Ishikawa (cell line): ENCODE measurements at regions not wholly inside any gene's neighbourhood (a gene's known extent, or its start where the extent isn't known, plus 50 kb on each side); places are given as distances from the start of the nearest gene placed in this dataset.

Source experiments
- CEBPB ChIP-seq: IDR thresholded peaks from 2 replicates; pipeline ENCODE4 v1.6.1; 2012
- CREB1 ChIP-seq: IDR thresholded peaks from 2 replicates; pipeline ENCODE4 v1.6.1; 2012; ENCODE audit warnings: low read depth
- EGR1 ChIP-seq: IDR thresholded peaks from 2 replicates; pipeline ENCODE4 v1.6.1; 2012
- EP300 ChIP-seq: IDR thresholded peaks from 2 replicates; pipeline ENCODE4 v1.6.1; 2012; ENCODE audit warnings: borderline replicate concordance
- FOXM1 ChIP-seq: IDR thresholded peaks from 2 replicates; pipeline ENCODE4 v1.6.1; 2012; ENCODE audit warnings: low read depth, borderline replicate concordance
- NFIC ChIP-seq: IDR thresholded peaks from 2 replicates; pipeline ENCODE4 v1.6.1; 2012
- RAD21 ChIP-seq: IDR thresholded peaks from 2 replicates; pipeline ENCODE4 v1.6.1; 2012; ENCODE audit warnings: low read depth
- TAF1 ChIP-seq: IDR thresholded peaks from 2 replicates; pipeline ENCODE4 v1.6.1; 2012; ENCODE audit warnings: low read depth, mild to moderate bottlenecking
- TCF12 ChIP-seq: IDR thresholded peaks from 2 replicates; pipeline ENCODE4 v1.6.1; 2012; ENCODE audit warnings: low read depth
- TEAD4 ChIP-seq: IDR thresholded peaks from 2 replicates; pipeline ENCODE4 v1.6.1; 2012
- YY1 ChIP-seq: IDR thresholded peaks from 2 replicates; pipeline ENCODE4 v1.6.1; 2012; ENCODE audit warnings: low read depth
- ZBTB7A ChIP-seq: IDR thresholded peaks from 2 replicates; pipeline ENCODE4 v1.6.1; 2012; ENCODE audit warnings: low read depth
- TF ChIP-seq, protein P1 (sequence below): IDR thresholded peaks from 2 replicates; pipeline ENCODE4 v1.6.1; 2012; ENCODE audit warnings: low read depth, mild to moderate bottlenecking
- TF ChIP-seq, protein P2 (sequence below): IDR thresholded peaks from 2 replicates; pipeline ENCODE4 v1.6.1; 2012
- TF ChIP-seq, protein P3 (sequence below): IDR thresholded peaks from 2 replicates; pipeline ENCODE4 v1.6.1; 2012

DNA sequence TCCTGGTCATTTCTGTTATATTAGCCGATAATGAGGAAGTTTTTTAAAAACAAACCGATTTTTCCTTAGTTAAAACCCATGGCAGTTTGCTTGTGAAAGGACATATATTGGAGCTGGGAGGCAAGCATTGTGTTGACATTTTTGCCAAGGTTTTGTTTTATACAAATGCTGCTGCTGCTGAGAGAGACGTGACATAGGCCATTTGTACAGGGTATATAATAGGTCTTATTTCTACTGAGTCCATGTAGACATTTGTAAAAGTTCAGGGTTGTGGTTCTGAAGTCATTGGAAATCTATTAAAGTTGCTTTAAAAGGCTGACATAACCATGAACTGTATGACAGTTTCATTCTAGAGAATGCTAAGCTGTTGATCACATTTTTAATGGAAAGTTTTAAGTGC, 424.0 kb upstream of the FANCL start:
- TF ChIP-seq, protein P1, sequence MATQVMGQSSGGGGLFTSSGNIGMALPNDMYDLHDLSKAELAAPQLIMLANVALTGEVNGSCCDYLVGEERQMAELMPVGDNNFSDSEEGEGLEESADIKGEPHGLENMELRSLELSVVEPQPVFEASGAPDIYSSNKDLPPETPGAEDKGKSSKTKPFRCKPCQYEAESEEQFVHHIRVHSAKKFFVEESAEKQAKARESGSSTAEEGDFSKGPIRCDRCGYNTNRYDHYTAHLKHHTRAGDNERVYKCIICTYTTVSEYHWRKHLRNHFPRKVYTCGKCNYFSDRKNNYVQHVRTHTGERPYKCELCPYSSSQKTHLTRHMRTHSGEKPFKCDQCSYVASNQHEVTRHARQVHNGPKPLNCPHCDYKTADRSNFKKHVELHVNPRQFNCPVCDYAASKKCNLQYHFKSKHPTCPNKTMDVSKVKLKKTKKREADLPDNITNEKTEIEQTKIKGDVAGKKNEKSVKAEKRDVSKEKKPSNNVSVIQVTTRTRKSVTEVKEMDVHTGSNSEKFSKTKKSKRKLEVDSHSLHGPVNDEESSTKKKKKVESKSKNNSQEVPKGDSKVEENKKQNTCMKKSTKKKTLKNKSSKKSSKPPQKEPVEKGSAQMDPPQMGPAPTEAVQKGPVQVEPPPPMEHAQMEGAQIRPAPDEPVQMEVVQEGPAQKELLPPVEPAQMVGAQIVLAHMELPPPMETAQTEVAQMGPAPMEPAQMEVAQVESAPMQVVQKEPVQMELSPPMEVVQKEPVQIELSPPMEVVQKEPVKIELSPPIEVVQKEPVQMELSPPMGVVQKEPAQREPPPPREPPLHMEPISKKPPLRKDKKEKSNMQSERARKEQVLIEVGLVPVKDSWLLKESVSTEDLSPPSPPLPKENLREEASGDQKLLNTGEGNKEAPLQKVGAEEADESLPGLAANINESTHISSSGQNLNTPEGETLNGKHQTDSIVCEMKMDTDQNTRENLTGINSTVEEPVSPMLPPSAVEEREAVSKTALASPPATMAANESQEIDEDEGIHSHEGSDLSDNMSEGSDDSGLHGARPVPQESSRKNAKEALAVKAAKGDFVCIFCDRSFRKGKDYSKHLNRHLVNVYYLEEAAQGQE = no peak
- TF ChIP-seq TCF12 (no peak), YY1 (no peak), NFIC (no peak), CEBPB (no peak), FOXM1 (no peak), TEAD4 (no peak), ZBTB7A (no peak), TAF1 (no peak), EGR1 (no peak), EP300 (no peak)

DNA sequence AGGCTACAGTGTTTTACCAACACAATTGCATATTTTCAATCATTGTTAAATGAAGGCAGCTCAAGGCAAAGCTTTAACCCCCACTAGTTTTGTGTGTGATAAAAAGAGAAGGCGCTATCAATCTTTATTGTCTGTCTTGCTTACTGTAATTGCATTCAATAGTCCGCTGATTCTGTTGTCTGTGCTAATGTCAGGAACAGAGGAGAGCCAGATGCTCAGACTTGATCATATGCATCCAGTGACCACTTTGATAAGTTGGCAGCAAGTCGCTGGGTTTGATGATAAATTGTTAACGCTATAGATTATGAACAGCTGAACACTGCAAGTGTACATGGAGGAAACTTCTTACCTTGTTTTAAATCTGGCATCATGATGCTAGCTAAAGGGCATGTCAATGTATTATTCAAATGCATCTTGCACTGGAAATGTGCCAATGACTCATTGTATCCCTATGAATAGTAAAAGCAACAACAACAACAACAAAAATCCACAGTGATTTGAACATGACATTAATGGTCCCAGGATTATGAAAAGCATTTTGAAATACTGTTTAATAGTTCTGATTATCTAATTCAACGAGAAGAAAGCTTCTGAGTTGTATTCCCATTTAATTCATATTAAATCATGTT, 423.5 kb upstream of the FANCL start:
- TF ChIP-seq, protein P1 = no peak
- TF ChIP-seq ZBTB7A (no peak), NFIC (no peak), CREB1 (no peak), CEBPB (no peak), FOXM1 (no peak), YY1 (no peak)
- TF ChIP-seq, protein P2, sequence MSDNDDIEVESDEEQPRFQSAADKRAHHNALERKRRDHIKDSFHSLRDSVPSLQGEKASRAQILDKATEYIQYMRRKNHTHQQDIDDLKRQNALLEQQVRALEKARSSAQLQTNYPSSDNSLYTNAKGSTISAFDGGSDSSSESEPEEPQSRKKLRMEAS = no peak
- TF ChIP-seq, protein P3, sequence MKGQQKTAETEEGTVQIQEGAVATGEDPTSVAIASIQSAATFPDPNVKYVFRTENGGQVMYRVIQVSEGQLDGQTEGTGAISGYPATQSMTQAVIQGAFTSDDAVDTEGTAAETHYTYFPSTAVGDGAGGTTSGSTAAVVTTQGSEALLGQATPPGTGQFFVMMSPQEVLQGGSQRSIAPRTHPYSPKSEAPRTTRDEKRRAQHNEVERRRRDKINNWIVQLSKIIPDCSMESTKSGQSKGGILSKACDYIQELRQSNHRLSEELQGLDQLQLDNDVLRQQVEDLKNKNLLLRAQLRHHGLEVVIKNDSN = no peak

DNA sequence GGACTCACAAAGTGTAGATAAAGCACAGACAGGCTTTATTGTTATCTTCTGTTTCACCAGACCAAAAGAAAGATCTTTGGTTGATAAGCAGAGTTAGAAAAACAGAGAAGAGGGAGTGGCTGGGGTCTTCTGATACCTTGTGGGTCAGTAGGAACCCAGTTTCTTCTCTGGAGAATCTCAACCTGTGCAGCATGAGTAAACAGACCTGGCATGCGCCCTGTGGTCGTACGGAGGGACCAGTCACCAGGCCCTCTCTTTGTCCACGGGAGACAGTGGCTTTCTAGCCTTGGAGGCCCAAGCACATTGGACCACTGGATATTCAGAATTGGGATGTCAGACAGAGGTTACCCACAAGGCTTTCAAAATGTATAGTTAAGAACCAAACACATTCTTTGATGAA, 418.9 kb upstream of the FANCL start:
- TF ChIP-seq ZBTB7A = no peak
- no peak for TF ChIP-seq FOXM1
- no peak for TF ChIP-seq RAD21
- TF ChIP-seq TEAD4 = no peak
- no peak for TF ChIP-seq EGR1
- no peak for TF ChIP-seq CEBPB
- TF ChIP-seq EP300 = no peak
- TF ChIP-seq NFIC = no peak
- TF ChIP-seq CREB1 = no peak
- TF ChIP-seq, protein P2 = no peak
- TF ChIP-seq, protein P3 = no peak
- no peak for TF ChIP-seq YY1
- TF ChIP-seq TCF12 = no peak
- TF ChIP-seq, protein P1 = no peak
- no peak for TF ChIP-seq TAF1

DNA sequence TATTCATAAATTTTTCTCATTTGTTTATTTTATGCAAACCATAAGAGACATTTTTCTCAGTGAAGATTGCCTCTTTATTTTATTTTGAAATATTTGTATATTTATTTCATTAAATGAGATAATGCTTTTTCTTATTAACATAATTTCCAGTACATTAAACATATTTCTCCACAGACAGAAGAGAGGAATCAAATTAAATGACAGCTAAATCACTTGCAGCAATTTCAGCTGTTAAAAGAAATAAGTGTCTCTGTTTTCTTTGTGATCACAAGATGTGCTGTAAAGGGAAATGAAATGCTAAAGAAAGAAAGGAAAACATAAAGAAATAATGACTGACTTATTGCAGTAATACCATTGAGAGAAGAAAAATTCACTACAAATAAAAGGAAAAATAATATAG, 414.0 kb upstream of the FANCL start:
- no peak for TF ChIP-seq EGR1
- TF ChIP-seq TEAD4 = no peak

DNA sequence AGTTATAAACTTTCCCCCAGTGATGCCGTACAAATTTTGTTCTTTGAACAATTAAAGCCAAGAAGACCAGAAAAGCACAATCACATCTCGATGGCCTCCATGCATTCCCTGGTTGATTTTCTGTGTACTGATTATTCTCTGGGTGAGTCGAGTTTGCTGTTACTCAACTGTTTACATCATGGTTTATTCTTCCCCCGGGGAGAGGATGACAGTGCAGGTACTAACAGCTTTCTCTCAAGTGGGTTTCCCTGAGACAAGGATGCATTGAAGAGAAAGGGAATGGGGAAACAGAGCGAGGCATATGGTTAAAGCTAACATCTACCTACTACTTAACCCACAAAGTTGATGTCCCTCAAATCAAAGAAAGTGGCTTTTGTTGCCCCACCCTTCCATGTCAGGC, 410.8 kb upstream of the FANCL start:
- no peak for TF ChIP-seq CEBPB
- no peak for TF ChIP-seq EP300
- TF ChIP-seq CREB1 = no peak
- TF ChIP-seq, protein P2 = no peak
- TF ChIP-seq, protein P3 = no peak
- TF ChIP-seq, protein P1 = no peak
- no peak for TF ChIP-seq RAD21
- TF ChIP-seq TEAD4 = no peak
- no peak for TF ChIP-seq EGR1
- TF ChIP-seq NFIC = no peak
- TF ChIP-seq FOXM1 = no peak
- no peak for TF ChIP-seq TCF12
- TF ChIP-seq ZBTB7A = no peak
- no peak for TF ChIP-seq TAF1
- no peak for TF ChIP-seq YY1
